GM21786 (cell line): ENCODE measurements at regions not wholly inside any gene's neighbourhood (a gene's known extent, or its start where the extent isn't known, plus 50 kb on each side); places are given as distances from the start of the nearest gene placed in this dataset.
"Not testable (repeated sequence)": the region's sequence is repeated elsewhere in the genome, so short reads cannot be mapped to it uniquely, and the experiment has no call there.

Experiments used
- ATAC-seq: cut with Tn5 transposase; IDR thresholded peaks from one replicate; pipeline ENCODE4 v1.9.1; 2021; ENCODE audit not compliant: unreplicated experiment

DNA sequence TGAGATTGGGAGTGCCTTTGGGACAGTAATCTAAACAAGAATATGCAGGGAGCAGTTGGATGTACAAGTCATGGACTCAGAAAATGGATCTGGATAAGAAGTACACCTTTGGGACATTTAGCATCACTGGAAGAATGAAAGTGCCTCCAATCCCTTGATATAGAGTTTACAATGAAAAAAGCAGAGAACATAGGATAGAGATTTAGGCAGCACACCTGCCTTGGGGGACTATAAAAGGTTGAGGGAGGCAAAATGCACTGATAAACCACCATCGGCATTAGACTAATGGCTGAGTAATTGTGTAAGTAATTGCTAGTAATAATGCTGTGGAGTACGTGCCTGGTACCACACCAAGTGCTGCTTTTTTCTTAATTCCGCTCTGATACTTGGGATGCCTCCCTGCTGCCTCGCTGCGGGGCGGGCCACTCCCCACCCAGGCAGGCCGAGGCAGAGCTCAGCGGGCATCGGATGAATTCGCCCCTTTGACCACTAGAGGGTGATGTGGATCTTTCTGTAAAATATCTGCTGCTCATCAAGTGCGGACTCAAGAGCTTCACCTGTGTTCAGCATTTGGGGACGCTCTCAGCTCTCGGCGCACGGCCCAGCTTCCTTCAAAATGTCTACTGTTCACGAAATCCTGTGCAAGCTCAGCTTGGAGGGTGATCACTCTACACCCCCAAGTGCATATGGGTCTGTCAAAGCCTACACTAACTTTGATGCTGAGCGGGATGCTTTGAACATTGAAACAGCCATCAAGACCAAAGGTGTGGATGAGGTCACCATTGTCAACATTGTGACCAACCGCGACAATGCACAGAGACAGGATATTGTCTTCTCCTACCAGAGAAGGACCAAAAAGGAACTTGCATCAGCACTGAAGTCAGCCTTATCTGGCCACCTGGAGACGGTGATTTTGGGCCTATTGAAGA, 99.9 kb downstream of the ANKRD18B start:
- ATAC-seq, result peak; percentile 75

DNA sequence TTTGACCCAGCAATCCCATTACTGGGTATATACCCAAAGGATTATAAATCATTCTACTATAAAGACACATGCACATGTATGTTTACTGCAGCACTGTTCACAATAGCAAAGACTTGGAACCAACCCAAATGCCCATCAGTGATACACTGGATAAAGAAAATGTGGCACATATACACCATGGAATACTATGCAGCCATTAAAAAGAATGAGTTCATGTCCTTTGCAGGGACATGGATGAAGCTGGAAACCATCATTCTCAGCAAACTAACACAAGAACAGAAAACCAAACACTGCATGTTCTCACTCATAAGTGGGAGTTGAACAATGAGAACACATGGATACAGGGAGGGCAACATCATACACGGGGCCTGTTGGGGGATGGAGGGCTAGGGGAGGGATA, 104.3 kb downstream of the ANKRD18B start:
- not testable (repeated sequence) for ATAC-seq

DNA sequence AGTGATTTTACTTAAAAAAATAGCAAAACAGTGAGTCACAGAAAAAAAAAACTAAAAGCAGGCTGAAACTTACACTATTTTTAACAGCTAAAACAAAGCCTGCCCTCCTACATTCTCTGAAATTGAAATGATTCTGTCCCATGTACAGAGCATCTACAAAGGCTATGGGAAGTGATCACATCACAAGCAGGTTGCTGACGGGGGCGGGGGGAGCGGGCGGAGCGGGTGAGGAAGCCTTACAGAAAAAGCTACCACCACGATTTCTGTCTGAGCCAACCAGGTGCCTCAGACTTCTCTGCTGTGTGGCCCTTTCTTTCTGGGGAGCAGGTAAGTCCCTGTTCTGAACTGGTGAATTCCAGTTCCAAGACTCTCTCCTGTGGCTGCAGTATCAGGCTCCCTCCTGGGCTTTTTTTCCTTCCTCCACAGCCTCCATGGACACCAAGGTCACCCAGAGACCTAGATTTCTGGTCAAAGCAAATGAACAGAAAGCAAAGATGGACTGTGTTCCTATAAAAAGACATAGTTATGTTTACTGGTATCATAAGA, 104.9 kb downstream of the ANKRD18B start:
- no peak for ATAC-seq

DNA sequence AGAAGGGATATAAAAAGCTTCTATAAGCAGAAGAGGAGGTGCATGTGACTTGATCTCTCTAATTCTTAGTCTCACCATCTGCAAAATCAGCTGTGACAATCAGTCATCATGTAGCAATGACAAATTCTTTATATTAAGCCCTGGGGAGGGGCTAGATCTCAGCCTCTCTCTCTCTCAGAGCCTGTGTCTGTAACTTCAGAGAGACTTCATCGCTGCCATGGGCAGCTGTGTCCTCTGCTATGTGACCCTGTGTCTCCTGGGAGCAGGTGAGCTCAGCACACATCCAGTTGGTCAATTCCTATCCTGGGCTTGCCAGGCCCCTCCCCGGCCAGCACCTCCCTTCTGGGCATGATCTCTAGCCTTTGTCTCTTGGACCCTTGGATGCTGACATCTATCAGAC, 109.6 kb downstream of the ANKRD18B start:
- ATAC-seq, result no peak

DNA sequence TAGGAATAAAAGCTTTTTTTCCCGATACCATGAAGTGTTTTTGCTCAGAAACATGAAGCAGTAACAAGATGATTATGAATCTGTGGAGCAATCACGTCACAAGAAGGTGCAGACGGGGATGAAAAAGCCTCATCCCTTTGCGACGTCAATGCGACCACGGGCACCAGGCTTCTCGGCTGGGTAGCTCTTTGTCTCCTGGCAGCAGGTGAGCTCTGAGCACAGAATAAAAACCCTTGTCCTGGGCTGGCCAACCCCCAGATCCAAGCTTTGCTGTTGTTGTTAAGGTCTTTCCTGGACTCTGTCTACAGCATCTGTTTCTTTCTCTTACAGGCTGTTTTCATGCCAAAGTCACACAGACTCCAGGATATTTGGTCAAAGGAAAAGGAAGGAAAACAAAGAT, 113.8 kb downstream of the ANKRD18B start:
- no peak for ATAC-seq

- ATAC-seq, result no peak
Observed at GRCh38 chr9:33638391-33638915, 114.4 kb downstream of the ANKRD18B start.

GRCh38 chr9:33645706-33646105, 121.7 kb downstream of the ANKRD18B start:
- no peak for ATAC-seq

DNA sequence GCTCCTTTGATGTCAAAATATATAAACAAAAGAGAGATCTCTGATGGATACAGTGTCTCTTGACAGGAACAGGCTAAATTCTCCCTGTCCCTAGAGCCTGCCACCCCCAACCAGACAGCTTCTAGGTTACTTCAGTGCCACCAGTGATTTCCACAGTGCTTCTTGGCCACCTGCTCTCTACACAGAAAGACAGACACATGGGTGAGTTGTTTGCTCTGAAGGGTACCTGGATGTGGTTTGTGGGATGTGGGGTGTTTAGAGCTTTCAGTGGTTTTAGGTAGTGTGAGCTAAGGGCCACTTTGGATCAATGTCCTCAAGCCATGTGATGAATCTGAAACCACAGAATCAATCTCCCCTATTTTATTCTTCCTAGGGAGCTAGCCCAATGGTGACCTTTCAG, 125.4 kb downstream of the ANKRD18B start:
- ATAC-seq, result no peak

DNA sequence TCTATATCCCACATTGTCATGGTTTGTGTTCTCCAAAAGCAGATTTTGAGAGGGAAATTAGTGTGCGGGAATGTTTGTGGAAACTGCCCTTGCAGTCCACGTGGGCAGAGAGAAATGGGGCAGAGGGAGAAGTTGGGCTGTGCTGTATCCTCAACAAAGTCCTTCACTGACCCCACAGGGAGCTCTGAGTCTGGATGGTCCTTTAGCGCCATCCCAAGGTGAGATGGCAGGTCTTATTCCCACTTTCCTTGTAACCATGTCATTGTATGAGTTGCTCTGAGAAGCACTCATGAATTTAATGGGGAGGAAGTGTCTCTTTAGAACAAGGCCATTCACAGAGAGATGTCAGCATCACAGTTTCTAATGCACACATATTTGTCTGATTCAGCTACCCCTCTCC, 127.1 kb downstream of the ANKRD18B start:
- no peak for ATAC-seq

DNA sequence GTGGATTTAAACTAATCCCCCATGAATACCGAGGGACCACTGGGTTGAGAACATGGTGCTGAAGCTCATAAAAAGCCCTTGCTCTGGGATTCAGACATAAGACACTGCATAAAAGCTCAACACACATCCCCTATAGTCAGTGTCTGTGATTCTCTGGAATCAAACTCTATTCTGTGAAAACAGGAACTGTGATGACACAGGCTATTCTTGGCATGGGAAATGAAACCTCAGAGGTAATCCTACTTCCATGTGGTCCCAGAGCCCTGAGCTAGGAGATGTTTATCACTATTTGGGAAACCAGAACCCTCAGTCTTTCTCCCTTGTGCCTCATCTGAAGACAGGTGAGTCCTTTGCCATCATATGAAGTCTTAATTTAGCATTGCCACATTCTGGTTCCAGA, 135.4 kb upstream of the PRSS3 start:
- no peak for ATAC-seq

- no peak for ATAC-seq
Observed at GRCh38 chr9:33660772-33661171, 134.6 kb upstream of the PRSS3 start.

DNA sequence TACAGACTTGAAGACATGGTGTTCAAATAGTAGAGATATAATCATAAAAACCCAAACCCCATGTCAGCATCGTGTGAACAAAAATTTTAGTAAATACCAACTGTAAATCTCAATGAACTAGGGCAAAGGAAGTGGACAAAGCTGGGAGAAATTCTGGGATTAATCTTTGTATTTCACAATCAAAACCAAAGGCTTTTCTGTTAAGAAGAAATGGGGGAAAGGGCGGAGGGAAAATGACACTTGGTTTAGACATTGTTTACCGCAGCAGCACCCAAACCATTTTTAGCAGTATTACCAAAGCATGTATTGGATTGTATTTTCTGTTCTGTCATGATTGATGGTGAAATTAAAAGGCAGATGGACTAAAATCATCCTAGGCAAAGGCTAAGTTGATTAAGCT, 134.2 kb upstream of the PRSS3 start:
- ATAC-seq, result no peak

DNA sequence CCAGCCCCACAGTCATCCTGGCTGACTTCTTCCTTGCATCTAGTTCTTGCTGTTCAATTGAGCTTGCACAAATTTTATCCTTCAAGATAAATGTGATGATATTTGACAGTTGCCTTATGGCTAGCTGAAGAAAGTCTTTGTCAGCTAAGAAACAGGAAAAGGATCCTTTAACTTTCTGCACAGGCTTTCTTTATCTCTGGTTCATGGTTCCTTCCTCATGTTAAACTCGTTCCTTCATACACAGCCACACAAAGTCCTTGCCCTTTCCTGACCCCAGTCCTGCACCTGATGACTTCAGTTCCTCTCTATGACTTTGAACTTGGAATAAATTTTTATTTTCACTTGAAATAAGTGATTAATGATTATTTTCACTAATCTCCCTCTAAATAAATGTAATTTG, 132.5 kb upstream of the PRSS3 start:
- no peak for ATAC-seq

- not testable (repeated sequence) for ATAC-seq
Observed at GRCh38 chr9:33676194-33676745, 119.1 kb upstream of the PRSS3 start.

DNA sequence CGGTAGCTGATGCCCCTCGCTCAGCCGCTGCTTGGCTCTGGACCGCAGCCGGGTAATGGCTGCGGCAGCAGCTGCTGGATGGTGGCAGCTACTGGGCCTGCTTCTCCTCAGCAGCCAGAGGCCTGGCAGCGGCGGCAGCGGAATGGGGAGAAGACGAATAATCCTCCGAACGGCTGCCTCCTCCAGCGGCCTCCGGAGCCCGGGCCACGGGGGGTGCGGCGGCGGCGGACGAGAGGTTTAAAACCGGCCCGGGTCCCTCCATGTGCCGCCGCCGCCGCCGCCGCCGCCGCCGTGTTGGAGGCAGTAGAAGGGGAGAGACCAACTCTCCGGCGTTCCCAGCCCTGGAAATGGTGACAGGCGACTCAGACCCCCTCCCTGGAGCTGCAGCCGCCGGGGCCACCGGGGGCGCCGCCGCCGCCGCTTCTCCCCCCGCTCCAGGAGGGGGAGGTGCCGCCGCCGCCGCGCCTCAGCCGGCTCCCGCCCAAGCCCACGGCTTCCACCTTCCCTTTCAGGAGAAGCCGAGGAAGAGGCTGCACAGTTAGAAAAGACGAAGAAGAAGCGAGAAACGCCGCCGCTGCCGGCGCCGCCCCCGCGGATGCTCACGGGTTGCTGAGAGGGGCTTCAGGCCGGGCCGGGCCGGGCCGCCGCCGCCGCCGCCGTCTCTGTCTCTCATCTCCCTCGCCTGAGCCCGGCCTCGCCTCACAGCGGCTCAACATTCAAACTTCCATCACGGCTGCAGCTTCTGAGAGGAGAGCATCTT, 118.4 kb upstream of the PRSS3 start:
- no peak for ATAC-seq

DNA sequence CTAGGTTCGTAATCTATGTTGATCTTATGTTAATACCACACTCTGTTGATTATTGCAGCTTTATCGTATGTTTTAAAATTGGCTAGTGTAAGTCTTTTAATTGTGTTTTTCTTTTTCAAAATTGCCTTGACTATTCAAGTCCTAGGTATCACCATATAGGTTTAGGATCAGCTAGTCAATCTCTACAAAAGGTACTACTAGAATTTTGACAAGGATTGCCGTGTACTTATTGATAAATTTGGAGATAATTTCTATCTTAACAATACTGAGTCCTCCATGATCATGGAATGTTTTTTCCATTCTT, 117.9 kb upstream of the PRSS3 start:
- no peak for ATAC-seq

DNA sequence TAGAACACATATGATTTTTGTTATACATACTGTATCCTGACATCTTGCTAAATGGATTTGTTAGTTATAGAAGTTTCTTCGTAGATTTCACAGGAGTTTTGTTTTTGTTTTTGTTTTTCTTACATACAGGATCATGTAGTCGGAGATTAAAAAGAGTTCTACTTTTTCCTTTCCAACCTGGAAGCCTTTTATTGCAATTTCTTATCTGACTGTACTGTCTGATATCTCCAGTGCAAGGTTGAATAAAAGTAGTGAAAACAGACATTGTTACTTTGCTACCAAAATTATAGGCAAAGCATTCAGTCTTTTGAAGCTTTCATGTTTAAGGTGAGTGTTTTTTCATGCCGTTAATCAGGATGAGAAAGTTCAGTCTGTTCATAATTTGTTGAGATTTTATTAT, 117.4 kb upstream of the PRSS3 start:
- ATAC-seq, result no peak

DNA sequence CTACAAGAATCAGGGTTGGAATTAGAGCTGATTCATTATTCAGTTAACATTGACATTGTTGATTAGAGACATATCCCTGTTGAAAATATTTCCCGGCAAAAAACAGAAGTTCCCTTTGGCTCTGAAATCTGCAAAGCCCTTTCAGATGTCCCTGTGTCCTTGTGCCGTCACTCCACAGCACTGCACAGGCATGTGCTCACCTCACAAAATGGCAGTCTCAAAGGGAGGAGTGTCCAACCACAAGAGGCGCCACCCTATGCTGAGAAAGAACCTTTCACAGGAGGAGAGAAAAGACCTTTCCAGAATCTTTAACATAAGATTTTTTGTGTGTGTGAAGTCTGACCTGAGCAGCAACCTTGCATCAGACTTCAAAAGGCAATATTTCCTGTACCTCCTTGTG, 112.8 kb upstream of the PRSS3 start:
- ATAC-seq, result no peak

- ATAC-seq, result no peak
Observed at GRCh38 chr9:33684831-33685230, 110.5 kb upstream of the PRSS3 start.

- ATAC-seq, result no peak
Observed at GRCh38 chr9:33686942-33687341, 108.4 kb upstream of the PRSS3 start.

- ATAC-seq, result no peak
Observed at GRCh38 chr9:33687779-33688178, 107.6 kb upstream of the PRSS3 start.
